ENCODE measurements at regions not wholly inside any gene's neighbourhood (a gene's known extent, or its start where the extent isn't known, plus 50 kb on each side); places are given as distances from the start of the nearest gene placed in this dataset.

- TF ChIP-seq CTCF (IDR thresholded peaks at IDR 0.05 in 4 of 5, conservative IDR thresholded peaks at IDR 0.05 in 1 of 5) (no peak), POLR2A (IDR thresholded peaks at IDR 0.05) (no peak)
Measured at GRCh38 chr20:12020846-12021245, 103.2 kb downstream of the BTBD3 start.
